ENCODE measurements at regions not wholly inside any gene's neighbourhood (a gene's known extent, or its start where the extent isn't known, plus 50 kb on each side); places are given as distances from the start of the nearest gene placed in this dataset.

- Histone ChIP-seq H3K9me3 (ENCODE audit: low read depth, low read length, poor library complexity, severe bottlenecking) (no peaks in the 10 kb centered on the region), H3K36me3 (ENCODE audit: insufficient read depth, low read length, poor library complexity, severe bottlenecking) (no peaks in the 10 kb centered on the region), H3K27me3 (replicated peaks; ENCODE audit: insufficient read depth, low read depth, low read length, poor library complexity) (no peaks in the 10 kb centered on the region), H3K27ac (ENCODE audit: low read depth, low read length, poor library complexity, severe bottlenecking) (no peak overlapping the region), H3K4me1 (ENCODE audit: insufficient read depth, low read length, poor library complexity, severe bottlenecking) (no peaks in the 10 kb centered on the region), H3K4me3 (ENCODE audit: low read depth, low read length, poor library complexity, severe bottlenecking) (no peak overlapping the region)
- BruUV-seq (replicated peaks) = no TSS peak
- intact Hi-C loops (cut with micrococcal nuclease; ENCODE audit: unreplicated experiment) = no loop called here
- no peak for DNase-seq (ENCODE audit: low spot score)
- ChIA-PET POLR2A (ENCODE audit: low non-redundant PET) (no interaction called here), CTCF (no interaction called here)
- TF ChIP-seq CTCF (conservative IDR thresholded peaks at IDR 0.05; ENCODE audit: low read depth, low read length) (no peak), EZH2 (IDR thresholded peaks at IDR 0.05; ENCODE audit: borderline replicate concordance, low read depth, low read length, poor library complexity, severe bottlenecking) (no peak)
Observed at GRCh38 chr10:130648807-130649206, 512.6 kb downstream of the GLRX3 start.

GRCh38 chr10:130652544-130652943 lies 516.4 kb downstream of the GLRX3 start:
- ChIA-PET CTCF (no interaction called here), POLR2A (ENCODE audit: low non-redundant PET) (no interaction called here)
- Histone ChIP-seq H3K9me3 (ENCODE audit: low read depth, low read length, poor library complexity, severe bottlenecking) (no peaks in the 10 kb centered on the region), H3K27ac (ENCODE audit: low read depth, low read length, poor library complexity, severe bottlenecking) (no peak overlapping the region), H3K4me1 (ENCODE audit: insufficient read depth, low read length, poor library complexity, severe bottlenecking) (no peaks in the 10 kb centered on the region), H3K4me3 (ENCODE audit: low read depth, low read length, poor library complexity, severe bottlenecking) (no peak overlapping the region), H3K27me3 (replicated peaks; ENCODE audit: insufficient read depth, low read depth, low read length, poor library complexity) (no peaks in the 10 kb centered on the region), H3K36me3 (ENCODE audit: insufficient read depth, low read length, poor library complexity, severe bottlenecking) (no peaks in the 10 kb centered on the region)
- TF ChIP-seq EZH2 (IDR thresholded peaks at IDR 0.05; ENCODE audit: borderline replicate concordance, low read depth, low read length, poor library complexity, severe bottlenecking) (no peak), CTCF (conservative IDR thresholded peaks at IDR 0.05; ENCODE audit: low read depth, low read length) (no peak)
- intact Hi-C loops (cut with micrococcal nuclease; ENCODE audit: unreplicated experiment) = no loop called here
- no TSS peak for BruUV-seq (replicated peaks)
- DNase-seq (ENCODE audit: low spot score) = no peak

- TF ChIP-seq CTCF (conservative IDR thresholded peaks at IDR 0.05; ENCODE audit: low read depth, low read length) (no peak), EZH2 (IDR thresholded peaks at IDR 0.05; ENCODE audit: borderline replicate concordance, low read depth, low read length, poor library complexity, severe bottlenecking) (no peak)
- no peak for DNase-seq (ENCODE audit: low spot score)
- ChIA-PET CTCF (no interaction called here), POLR2A (ENCODE audit: low non-redundant PET) (no interaction called here)
- intact Hi-C loops (cut with micrococcal nuclease; ENCODE audit: unreplicated experiment) = no loop called here
- no TSS peak for BruUV-seq (replicated peaks)
- Histone ChIP-seq H3K27ac (ENCODE audit: low read depth, low read length, poor library complexity, severe bottlenecking) (no peak overlapping the region), H3K9me3 (ENCODE audit: low read depth, low read length, poor library complexity, severe bottlenecking) (no peaks in the 10 kb centered on the region), H3K4me3 (ENCODE audit: low read depth, low read length, poor library complexity, severe bottlenecking) (no peak overlapping the region), H3K4me1 (ENCODE audit: insufficient read depth, low read length, poor library complexity, severe bottlenecking) (no peaks in the 10 kb centered on the region), H3K36me3 (ENCODE audit: insufficient read depth, low read length, poor library complexity, severe bottlenecking) (no peaks in the 10 kb centered on the region), H3K27me3 (replicated peaks; ENCODE audit: insufficient read depth, low read depth, low read length, poor library complexity) (no peaks in the 10 kb centered on the region)
Observed at GRCh38 chr10:130652964-130653578, 516.9 kb downstream of the GLRX3 start.

Measured in A673 (cell line).